ENCODE measurements at regions not wholly inside any gene's neighbourhood (a gene's known extent, or its start where the extent isn't known, plus 50 kb on each side); places are given as distances from the start of the nearest gene placed in this dataset.
"Not testable (repeated sequence)": the region's sequence is repeated elsewhere in the genome, so short reads cannot be mapped to it uniquely, and the experiment has no call there.

GRCh38 chr4:97139791-97140190 is 1003.5 kb downstream of the STPG2 start:
- TF ChIP-seq CTCF (IDR thresholded peaks at IDR 0.05; ENCODE audit: insufficient read depth, low read depth, low read length, missing control alignments) = no peak
- DNase-seq (ENCODE audit: low read depth) = no peak
- H3K4me3 ChIP-seq (ENCODE audit: low read depth, low read length) = no peak overlapping the region

- no peak overlapping the region for H3K4me3 ChIP-seq (ENCODE audit: low read depth, low read length)
- DNase-seq (ENCODE audit: low read depth) = no peak
- no peak for TF ChIP-seq CTCF (IDR thresholded peaks at IDR 0.05; ENCODE audit: insufficient read depth, low read depth, low read length, missing control alignments)
These were observed 1002.7 kb downstream of the STPG2 start for GRCh38 chr4:97140545-97140944.

- H3K4me3 ChIP-seq (ENCODE audit: low read depth, low read length); DNase-seq (ENCODE audit: low read depth): not testable (repeated sequence)
These were observed 1001.9 kb downstream of the STPG2 start for GRCh38 chr4:97141332-97141731.

- DNase-seq (ENCODE audit: low read depth) = no peak
- TF ChIP-seq CTCF (IDR thresholded peaks at IDR 0.05; ENCODE audit: insufficient read depth, low read depth, low read length, missing control alignments) = no peak
These were observed 1000.9 kb downstream of the STPG2 start for GRCh38 chr4:97142410-97142809.

GRCh38 chr4:97142893-97143292 is 1000.4 kb downstream of the STPG2 start:
- DNase-seq (ENCODE audit: low read depth) = no peak
- no peak overlapping the region for H3K4me3 ChIP-seq (ENCODE audit: low read depth, low read length)
- no peak for TF ChIP-seq CTCF (IDR thresholded peaks at IDR 0.05; ENCODE audit: insufficient read depth, low read depth, low read length, missing control alignments)

More at GRCh38 chr4:97142410-97142809, 1000.9 kb downstream of the STPG2 start:
- no peak overlapping the region for H3K4me3 ChIP-seq (ENCODE audit: low read depth, low read length)

- DNase-seq (ENCODE audit: low read depth) = no peak
- no peak for TF ChIP-seq CTCF (IDR thresholded peaks at IDR 0.05; ENCODE audit: insufficient read depth, low read depth, low read length, missing control alignments)
- H3K4me3 ChIP-seq (ENCODE audit: low read depth, low read length) = no peak overlapping the region
These were observed 999.1 kb downstream of the STPG2 start for GRCh38 chr4:97144199-97144598.

GRCh38 chr4:97150966-97151365 is 992.3 kb downstream of the STPG2 start:
- no peak for DNase-seq (ENCODE audit: low read depth)
- no peak for TF ChIP-seq CTCF (IDR thresholded peaks at IDR 0.05; ENCODE audit: insufficient read depth, low read depth, low read length, missing control alignments)
- H3K4me3 ChIP-seq (ENCODE audit: low read depth, low read length) = no peak overlapping the region
